Spleen (tissue), 11 donors: ENCODE measurements at regions not wholly inside any gene's neighbourhood (a gene's known extent, or its start where the extent isn't known, plus 50 kb on each side); places are given as distances from the start of the nearest gene placed in this dataset.

Experiments
- DNase-seq: peaks from one replicate; pipeline ENCODE4 v3.0.0-alpha.2; 2020
- H3K27ac ChIP-seq, 8 donors: fragments of 200-600 bp; sonication (generic) in 7 of 8; 1 replicate in 4 of 8; 2 replicates in 4 of 8; pipeline versions ENCODE4 v1.5.0 to v1.8.0; 2016 to 2021; ENCODE audit warnings: inconsistent platforms in 4 of 8, mild to moderate bottlenecking in 4 of 8, moderate library complexity in 1 of 8
- H3K27me3 ChIP-seq, 7 donors: fragments of 200-600 bp; sonication (generic) in 6 of 7; replicated peaks in 1 of 7; 1 replicate in 4 of 7; 2 replicates in 3 of 7; pipeline versions ENCODE4 v1.5.0 to v1.8.0; 2016 to 2021; ENCODE audit warnings: inconsistent platforms in 3 of 7, mild to moderate bottlenecking in 1 of 7
- H3K36me3 ChIP-seq, 6 donors: fragments of 200-600 bp; sonication (generic) in 5 of 6; 1 replicate in 4 of 6; 2 replicates in 2 of 6; pipeline versions ENCODE4 v1.5.0 to v1.8.0; 2016 to 2021; ENCODE audit warnings: inconsistent platforms in 2 of 6
- H3K4me1 ChIP-seq, 6 donors: fragments of 200-600 bp; sonication (generic) in 5 of 6; 1 replicate in 3 of 6; 2 replicates in 3 of 6; pipeline versions ENCODE4 v1.5.0 to v1.8.0; 2016 to 2021; ENCODE audit warnings: inconsistent platforms in 3 of 6
- H3K4me3 ChIP-seq, 8 donors: fragments of 200-600 bp; sonication (generic) in 7 of 8; 1 replicate in 4 of 8; 2 replicates in 4 of 8; pipeline versions ENCODE4 v1.5.0 to v1.8.0; 2016 to 2021; ENCODE audit warnings: inconsistent platforms in 4 of 8, mild to moderate bottlenecking in 4 of 8, moderate library complexity in 2 of 8
- H3K9me3 ChIP-seq, 8 donors: fragments of 200-600 bp; sonication (generic) in 7 of 8; 1 replicate in 4 of 8; 2 replicates in 4 of 8; pipeline versions ENCODE4 v1.5.0 to v1.8.0; 2016 to 2021; ENCODE audit warnings: inconsistent platforms in 4 of 8
- POLR2A ChIP-seq, 3 donors: fragments of 450-650 bp; IDR thresholded peaks; one replicate each; pipeline ENCODE4 v1.5.1; 2017; ENCODE audit warnings: antibody characterized with exemption in 3 of 3, mild to moderate bottlenecking in 1 of 3
- POLR2AphosphoS5 ChIP-seq, 3 donors: sonication (generic); formaldehyde crosslinking; IDR thresholded peaks; one replicate each; pipeline ENCODE4 v1.5.1; 2017; ENCODE audit warnings: antibody characterized with exemption in 3 of 3
- WGBS, 5 donors: extraction: QIAGEN DNeasy Blood & Tissue Kit in 3 of 5; methylation state at CpG; one replicate each; pipeline versions ENCODE4 v1.1.5 to v1.1.7; 2013 to 2018; 5-methylcytosine and 5-hydroxymethylcytosine counted together
- intact Hi-C: fragments of 100-400 bp; cut with DNase I; formaldehyde crosslinking; loops from one replicate; pipeline ENCODE4 v1.15.0; 2023; ENCODE audit warnings: low total_unique reads
- TF ChIP-seq, protein P1 (sequence below), 11 experiments: fragments of 200-600 bp in 7 of 11; fragments of 450-650 bp in 4 of 11; sonication (generic) in 4 of 11; IDR thresholded peaks in 8 of 11; conservative IDR thresholded peaks in 3 of 11; 1 replicate in 7 of 11; 2 replicates in 4 of 11; pipeline versions ENCODE4 v1.4.0 to v1.8.0; 2016 to 2021; ENCODE audit warnings: antibody characterized with exemption in 11 of 11, inconsistent platforms in 4 of 11, mild to moderate bottlenecking in 1 of 11
- donor health status: healthy with polysubstance abuse.
- donor health status: DM: no; HTN: no; CAD: no; lungs with moderate emphysema.
- donor health status: DM: no; HTN: no; CAD: no.
- donor health status: Bipolar disorder and iron deficiency.
- donor health status: healthy.
- donor health status: DM: no; HTN: no; CAD: no.
- donor health status: DM: yes; HTN: yes; CAD: no.

DNA sequence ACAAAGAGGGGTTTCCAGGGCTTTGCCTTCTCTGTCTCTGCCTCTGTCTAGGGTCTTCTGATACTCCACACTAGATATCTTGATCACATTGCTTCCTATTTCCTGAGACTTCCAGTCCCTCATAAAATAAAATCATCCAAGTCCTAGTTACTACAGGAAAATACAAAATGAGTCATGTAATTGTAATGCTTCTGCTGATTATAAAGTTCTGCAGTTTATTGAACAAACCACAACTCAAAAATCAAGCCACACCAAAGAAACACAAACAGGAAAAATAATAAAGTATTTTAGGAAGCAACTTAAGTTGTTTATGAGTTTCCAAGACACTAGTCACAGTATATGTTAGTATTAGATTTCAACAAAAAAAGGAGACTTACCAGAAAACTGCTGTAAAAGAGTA is 695.1 kb upstream of the GALNTL6 start:
- Histone ChIP-seq H3K9me3 (peaks cover 0 to 12% (median 6%) of the 10 kb centered on the region in 8 donors), H3K4me1 (no peaks in the 10 kb centered on the region), H3K36me3 (no peaks in the 10 kb centered on the region), H3K27me3 (no peaks in the 10 kb centered on the region), H3K27ac (no peak overlapping the region), H3K4me3 (no peak overlapping the region)
- intact Hi-C loops, result no loop called here
- TF ChIP-seq, protein P1, sequence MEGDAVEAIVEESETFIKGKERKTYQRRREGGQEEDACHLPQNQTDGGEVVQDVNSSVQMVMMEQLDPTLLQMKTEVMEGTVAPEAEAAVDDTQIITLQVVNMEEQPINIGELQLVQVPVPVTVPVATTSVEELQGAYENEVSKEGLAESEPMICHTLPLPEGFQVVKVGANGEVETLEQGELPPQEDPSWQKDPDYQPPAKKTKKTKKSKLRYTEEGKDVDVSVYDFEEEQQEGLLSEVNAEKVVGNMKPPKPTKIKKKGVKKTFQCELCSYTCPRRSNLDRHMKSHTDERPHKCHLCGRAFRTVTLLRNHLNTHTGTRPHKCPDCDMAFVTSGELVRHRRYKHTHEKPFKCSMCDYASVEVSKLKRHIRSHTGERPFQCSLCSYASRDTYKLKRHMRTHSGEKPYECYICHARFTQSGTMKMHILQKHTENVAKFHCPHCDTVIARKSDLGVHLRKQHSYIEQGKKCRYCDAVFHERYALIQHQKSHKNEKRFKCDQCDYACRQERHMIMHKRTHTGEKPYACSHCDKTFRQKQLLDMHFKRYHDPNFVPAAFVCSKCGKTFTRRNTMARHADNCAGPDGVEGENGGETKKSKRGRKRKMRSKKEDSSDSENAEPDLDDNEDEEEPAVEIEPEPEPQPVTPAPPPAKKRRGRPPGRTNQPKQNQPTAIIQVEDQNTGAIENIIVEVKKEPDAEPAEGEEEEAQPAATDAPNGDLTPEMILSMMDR (IDR thresholded peaks at IDR 0.05 in 8 of 11, conservative IDR thresholded peaks at IDR 0.05 in 3 of 11), result no peak
- TF ChIP-seq POLR2AphosphoS5 (IDR thresholded peaks at IDR 0.05) (no peak), POLR2A (IDR thresholded peaks at IDR 0.05) (no peak)
- no peak for DNase-seq

DNA sequence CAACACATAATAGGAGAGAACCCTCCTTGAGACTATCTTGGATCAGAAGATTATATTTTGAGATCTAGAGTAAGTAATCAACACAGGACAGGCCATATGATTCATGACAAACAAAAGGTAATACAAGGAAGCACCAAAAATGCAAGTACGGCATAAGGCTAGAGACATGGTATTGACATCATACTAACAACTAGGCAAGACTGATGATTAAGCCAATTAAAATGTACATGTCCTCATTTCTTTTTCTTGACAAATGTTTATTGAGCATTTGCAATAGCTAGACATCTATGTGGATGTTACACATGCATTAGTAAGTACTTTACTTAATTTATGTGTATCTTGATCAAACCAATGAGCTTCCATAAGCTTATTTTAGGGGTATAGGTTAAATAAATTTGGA is 695.7 kb upstream of the GALNTL6 start:
- 91 to 98% (median 94%) methylated on average over 1 of the region's 1 CpG for WGBS, 5 donors
- no peak for DNase-seq
- H3K27me3 ChIP-seq, result no peaks in the 10 kb centered on the region

DNA sequence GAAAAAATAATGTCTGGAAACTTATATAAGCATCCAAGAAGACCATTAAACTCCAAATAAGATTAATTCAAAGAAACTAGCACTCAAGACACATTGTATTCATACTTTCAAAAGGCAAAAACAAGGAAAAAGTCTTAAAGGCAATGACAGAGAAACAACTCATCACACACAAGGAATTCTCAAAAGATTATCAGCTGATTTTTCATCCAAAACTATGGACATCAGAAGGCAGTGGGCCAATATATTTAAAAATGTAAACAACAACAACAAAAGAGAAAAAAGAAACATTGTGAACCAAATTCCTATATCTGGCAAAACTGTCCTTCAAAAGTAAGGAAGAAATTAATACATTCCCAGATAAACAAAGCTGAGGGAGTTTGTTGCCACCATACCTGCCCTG is 711.4 kb upstream of the GALNTL6 start:
- H3K4me1 ChIP-seq, result no peaks in the 10 kb centered on the region
- H3K36me3 ChIP-seq, result no peaks in the 10 kb centered on the region
- H3K27me3 ChIP-seq, result no peaks in the 10 kb centered on the region
- no peak for TF ChIP-seq POLR2AphosphoS5 (IDR thresholded peaks at IDR 0.05)
- no peak for TF ChIP-seq POLR2A (IDR thresholded peaks at IDR 0.05)
- TF ChIP-seq, protein P1 (IDR thresholded peaks at IDR 0.05 in 8 of 11, conservative IDR thresholded peaks at IDR 0.05 in 3 of 11), result no peak
- intact Hi-C loops, result no loop called here
- H3K27ac ChIP-seq, result no peak overlapping the region
- H3K9me3 ChIP-seq, result peaks cover 0 to 35% (median 25%) of the 10 kb centered on the region in 8 donors
- H3K4me3 ChIP-seq, result no peak overlapping the region
- no peak for DNase-seq

More for the DNA sequence above, 695.7 kb upstream of the GALNTL6 start:
- Histone ChIP-seq H3K36me3 (no peaks in the 10 kb centered on the region), H3K4me3 (no peak overlapping the region), H3K4me1 (no peaks in the 10 kb centered on the region), H3K27ac (no peak overlapping the region), H3K9me3 (peaks cover 0 to 12% (median 6%) of the 10 kb centered on the region in 8 donors)
- no peak for TF ChIP-seq POLR2A (IDR thresholded peaks at IDR 0.05)
- no peak for TF ChIP-seq POLR2AphosphoS5 (IDR thresholded peaks at IDR 0.05)
- TF ChIP-seq, protein P1 (IDR thresholded peaks at IDR 0.05 in 8 of 11, conservative IDR thresholded peaks at IDR 0.05 in 3 of 11), result no peak
- intact Hi-C loops, result no loop called here

DNA sequence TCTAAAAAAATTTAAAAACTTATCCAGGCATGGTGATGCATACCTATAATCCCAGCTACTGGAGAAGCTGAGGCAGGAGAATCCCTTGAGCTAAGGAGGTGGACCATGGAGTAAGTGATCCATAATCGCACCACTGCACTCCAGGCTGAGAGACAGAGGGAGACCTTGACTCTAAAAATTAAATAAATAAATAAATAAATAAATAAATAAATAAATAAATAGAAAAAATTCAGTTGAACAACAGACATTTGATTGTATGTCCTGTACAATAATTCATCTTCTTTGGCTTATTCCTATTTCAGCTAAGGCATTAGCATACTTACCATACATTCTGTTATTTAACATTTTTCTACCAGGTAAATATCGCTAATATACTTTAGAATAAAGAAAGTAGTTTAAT is 726.1 kb upstream of the GALNTL6 start:
- intact Hi-C loops, result no loop called here
- no peaks in the 10 kb centered on the region for H3K4me1 ChIP-seq
- H3K36me3 ChIP-seq, result no peaks in the 10 kb centered on the region
- 84 to 94% (median 92%) methylated on average over 2 of the region's 2 CpGs for WGBS, 5 donors
- no peak overlapping the region for H3K27ac ChIP-seq
- TF ChIP-seq, protein P1 (IDR thresholded peaks at IDR 0.05 in 8 of 11, conservative IDR thresholded peaks at IDR 0.05 in 3 of 11), result no peak
- TF ChIP-seq POLR2A (IDR thresholded peaks at IDR 0.05) (no peak), POLR2AphosphoS5 (IDR thresholded peaks at IDR 0.05) (no peak)
- peaks cover 0 to 26% (median 20%) of the 10 kb centered on the region in 8 donors for H3K9me3 ChIP-seq
- no peak for DNase-seq
- H3K4me3 ChIP-seq, result no peak overlapping the region
- no peaks in the 10 kb centered on the region for H3K27me3 ChIP-seq
